ENCODE measurements at regions not wholly inside any gene's neighbourhood (a gene's known extent, or its start where the extent isn't known, plus 50 kb on each side); places are given as distances from the start of the nearest gene placed in this dataset.

- H3K27ac ChIP-seq (ENCODE audit: low read depth, low read length) = no peak overlapping the region
- no peak overlapping the region for H3K4me3 Mint-ChIP-seq (ENCODE audit: unreplicated experiment)
- FAIRE-seq = no peak
Measured at GRCh38 chr3:99218468-99218867, 317.0 kb upstream of the DCBLD2 start.

GRCh38 chr3:99212969-99213368, 311.5 kb upstream of the DCBLD2 start:
- peaks cover 2% of the 10 kb centered on the region for H3K9me3 Mint-ChIP-seq (ENCODE audit: unreplicated experiment)
- no peak for TF ChIP-seq CTCF (IDR thresholded peaks at IDR 0.05; ENCODE audit: insufficient read depth, low read depth, low read length)
- no peak for TF ChIP-seq EZH2 (IDR thresholded peaks at IDR 0.05; ENCODE audit: insufficient read depth, low read length)
- H3K27me3 ChIP-seq (ENCODE audit: insufficient read depth, low read length) = no peaks in the 10 kb centered on the region
- H3K4me3 Mint-ChIP-seq (ENCODE audit: unreplicated experiment) = no peak overlapping the region
- H3K9me3 ChIP-seq (ENCODE audit: insufficient read depth, low read depth, low read length) = no peaks in the 10 kb centered on the region
- no peak overlapping the region for H3K27ac ChIP-seq (ENCODE audit: low read depth, low read length)
- FAIRE-seq (no peak), DNase-seq (ENCODE audit: low read depth) (no peak)
- no peak overlapping the region for H3K9ac ChIP-seq (ENCODE audit: low read length)
- H3K4me2 ChIP-seq (ENCODE audit: low read length) = no peak overlapping the region
- H3K79me2 ChIP-seq (ENCODE audit: insufficient read depth, low read length) = no peaks in the 10 kb centered on the region
- H3K27ac Mint-ChIP-seq (ENCODE audit: unreplicated experiment) = no peak overlapping the region
- H4K20me1 ChIP-seq (ENCODE audit: insufficient read depth, low read length) = no peaks in the 10 kb centered on the region
- H3K27me3 Mint-ChIP-seq (ENCODE audit: low read depth, unreplicated experiment) = no peaks in the 10 kb centered on the region
- H3K4me3 ChIP-seq (ENCODE audit: insufficient read depth, low read depth, low read length) = no peak overlapping the region
- H3K4me1 Mint-ChIP-seq (ENCODE audit: low read depth, unreplicated experiment) = no peaks in the 10 kb centered on the region
- no peaks in the 10 kb centered on the region for H3K36me3 ChIP-seq (ENCODE audit: insufficient read depth, low read length)
- no peaks in the 10 kb centered on the region for H3K36me3 Mint-ChIP-seq (ENCODE audit: low read depth, unreplicated experiment)
- H2AFZ ChIP-seq (ENCODE audit: low read depth, low read length) = no peak overlapping the region
- no peaks in the 10 kb centered on the region for H3K4me1 ChIP-seq (ENCODE audit: insufficient read depth, low read length)

More at GRCh38 chr3:99218468-99218867, 317.0 kb upstream of the DCBLD2 start:
- H3K27me3 ChIP-seq (ENCODE audit: insufficient read depth, low read length) = no peaks in the 10 kb centered on the region
- no peak overlapping the region for H3K4me3 ChIP-seq (ENCODE audit: insufficient read depth, low read depth, low read length)
- no peak overlapping the region for H3K27ac Mint-ChIP-seq (ENCODE audit: unreplicated experiment)
- H4K20me1 ChIP-seq (ENCODE audit: insufficient read depth, low read length) = no peaks in the 10 kb centered on the region
- H3K27me3 Mint-ChIP-seq (ENCODE audit: low read depth, unreplicated experiment) = no peaks in the 10 kb centered on the region
- no peaks in the 10 kb centered on the region for H3K4me1 Mint-ChIP-seq (ENCODE audit: low read depth, unreplicated experiment)
- no peak overlapping the region for H3K4me2 ChIP-seq (ENCODE audit: low read length)
- H3K4me1 ChIP-seq (ENCODE audit: insufficient read depth, low read length) = no peaks in the 10 kb centered on the region
- H3K36me3 Mint-ChIP-seq (ENCODE audit: low read depth, unreplicated experiment) = no peaks in the 10 kb centered on the region
- H3K9ac ChIP-seq (ENCODE audit: low read length) = no peak overlapping the region
- no peak for DNase-seq (ENCODE audit: low read depth)
- peaks cover 2% of the 10 kb centered on the region for H3K9me3 Mint-ChIP-seq (ENCODE audit: unreplicated experiment)
- no peaks in the 10 kb centered on the region for H3K36me3 ChIP-seq (ENCODE audit: insufficient read depth, low read length)
- no peak for TF ChIP-seq EZH2 (IDR thresholded peaks at IDR 0.05; ENCODE audit: insufficient read depth, low read length)
- TF ChIP-seq CTCF (IDR thresholded peaks at IDR 0.05; ENCODE audit: insufficient read depth, low read depth, low read length) = no peak
- no peaks in the 10 kb centered on the region for H3K9me3 ChIP-seq (ENCODE audit: insufficient read depth, low read depth, low read length)
- no peaks in the 10 kb centered on the region for H3K79me2 ChIP-seq (ENCODE audit: insufficient read depth, low read length)
- no peak overlapping the region for H2AFZ ChIP-seq (ENCODE audit: low read depth, low read length)

- H3K36me3 Mint-ChIP-seq (ENCODE audit: low read depth, unreplicated experiment) = no peaks in the 10 kb centered on the region
- no peak overlapping the region for H3K27ac Mint-ChIP-seq (ENCODE audit: unreplicated experiment)
- no peak for FAIRE-seq
- H3K4me1 Mint-ChIP-seq (ENCODE audit: low read depth, unreplicated experiment) = no peaks in the 10 kb centered on the region
- H3K9me3 Mint-ChIP-seq (ENCODE audit: unreplicated experiment) = peaks cover 2% of the 10 kb centered on the region
- Histone ChIP-seq H3K27me3 (ENCODE audit: insufficient read depth, low read length) (no peaks in the 10 kb centered on the region), H4K20me1 (ENCODE audit: insufficient read depth, low read length) (no peaks in the 10 kb centered on the region), H3K4me2 (ENCODE audit: low read length) (no peak overlapping the region), H3K36me3 (ENCODE audit: insufficient read depth, low read length) (no peaks in the 10 kb centered on the region), H3K9ac (ENCODE audit: low read length) (no peak overlapping the region), H3K27ac (ENCODE audit: low read depth, low read length) (no peak overlapping the region), H3K9me3 (ENCODE audit: insufficient read depth, low read depth, low read length) (no peaks in the 10 kb centered on the region), H3K4me3 (ENCODE audit: insufficient read depth, low read depth, low read length) (no peak overlapping the region), H3K79me2 (ENCODE audit: insufficient read depth, low read length) (no peaks in the 10 kb centered on the region), H2AFZ (ENCODE audit: low read depth, low read length) (no peak overlapping the region), H3K4me1 (ENCODE audit: insufficient read depth, low read length) (no peaks in the 10 kb centered on the region)
- no peak overlapping the region for H3K4me3 Mint-ChIP-seq (ENCODE audit: unreplicated experiment)
- H3K27me3 Mint-ChIP-seq (ENCODE audit: low read depth, unreplicated experiment) = no peaks in the 10 kb centered on the region
- TF ChIP-seq EZH2 (IDR thresholded peaks at IDR 0.05; ENCODE audit: insufficient read depth, low read length) (no peak), CTCF (IDR thresholded peaks at IDR 0.05; ENCODE audit: insufficient read depth, low read depth, low read length) (no peak)
- no peak for DNase-seq (ENCODE audit: low read depth)
Measured at GRCh38 chr3:99211309-99211708, 309.8 kb upstream of the DCBLD2 start.
